NCI-H1048 (cell line): ENCODE measurements at regions not wholly inside any gene's neighbourhood (a gene's known extent, or its start where the extent isn't known, plus 50 kb on each side); places are given as distances from the start of the nearest gene placed in this dataset.
"Not testable (repeated sequence)": the region's sequence is repeated elsewhere in the genome, so short reads cannot be mapped to it uniquely, and the experiment has no call there.

Experiments
- DNase-seq: peaks from one replicate; lab custom pipeline; 2025; lab: John Stamatoyannopoulos, UW

- DNase-seq, result no peak
Measured at GRCh38 chr7:89401099-89401498, 605.6 kb upstream of the TEX47 start.

- no peak for DNase-seq
Measured at GRCh38 chr7:89401690-89402089, 606.2 kb upstream of the TEX47 start.

GRCh38 chr7:89451911-89452310 lies 656.4 kb upstream of the TEX47 start:
- DNase-seq, result no peak

GRCh38 chr7:89456556-89456955 lies 661.0 kb upstream of the TEX47 start:
- no peak for DNase-seq

GRCh38 chr7:89458114-89458513 lies 662.6 kb upstream of the TEX47 start:
- DNase-seq, result no peak

GRCh38 chr7:89474456-89474855 lies 678.9 kb upstream of the TEX47 start:
- DNase-seq, result no peak

GRCh38 chr7:89477991-89478390 lies 676.3 kb upstream of the STEAP1 start:
- DNase-seq, result no peak

- DNase-seq, result no peak
Measured at GRCh38 chr7:89495704-89496103, 658.6 kb upstream of the STEAP1 start.

GRCh38 chr7:89500084-89500483 lies 654.2 kb upstream of the STEAP1 start:
- no peak for DNase-seq

GRCh38 chr7:89503281-89503680 lies 651.0 kb upstream of the STEAP1 start:
- no peak for DNase-seq

- DNase-seq, result no peak
Measured at GRCh38 chr7:89507034-89507433, 647.2 kb upstream of the STEAP1 start.

GRCh38 chr7:89511900-89512299 lies 642.4 kb upstream of the STEAP1 start:
- no peak for DNase-seq

GRCh38 chr7:89514970-89515369 lies 639.3 kb upstream of the STEAP1 start:
- DNase-seq, result no peak

GRCh38 chr7:89517815-89518214 lies 636.5 kb upstream of the STEAP1 start:
- DNase-seq, result no peak

- no peak for DNase-seq
Measured at GRCh38 chr7:89549768-89550167, 604.5 kb upstream of the STEAP1 start.

GRCh38 chr7:89554209-89554608 lies 600.1 kb upstream of the STEAP1 start:
- DNase-seq, result no peak

GRCh38 chr7:89559596-89559995 lies 594.7 kb upstream of the STEAP1 start:
- DNase-seq, result no peak

GRCh38 chr7:89563597-89563996 lies 590.7 kb upstream of the STEAP1 start:
- no peak for DNase-seq

GRCh38 chr7:89584896-89585295 lies 569.4 kb upstream of the STEAP1 start:
- DNase-seq, result no peak

- DNase-seq, result no peak
Measured at GRCh38 chr7:89593125-89593524, 561.1 kb upstream of the STEAP1 start.

- DNase-seq, result no peak
Measured at GRCh38 chr7:89602984-89603383, 551.3 kb upstream of the STEAP1 start.

GRCh38 chr7:89605362-89605761 lies 548.9 kb upstream of the STEAP1 start:
- no peak for DNase-seq

GRCh38 chr7:89606511-89606910 lies 547.8 kb upstream of the STEAP1 start:
- DNase-seq, result no peak

GRCh38 chr7:89607792-89608191 lies 546.5 kb upstream of the STEAP1 start:
- no peak for DNase-seq

GRCh38 chr7:89616829-89617228 lies 537.4 kb upstream of the STEAP1 start:
- DNase-seq, result not testable (repeated sequence)
